NT2/D1 (cell line): ENCODE measurements at regions not wholly inside any gene's neighbourhood (a gene's known extent, or its start where the extent isn't known, plus 50 kb on each side); places are given as distances from the start of the nearest gene placed in this dataset.

Experiments
- YY1 ChIP-seq: IDR thresholded peaks from 2 replicates; pipeline ENCODE4 v1.6.1; 2011; ENCODE audit not compliant: insufficient read length, insufficient read depth
- ZNF274 ChIP-seq: IDR thresholded peaks from 2 replicates; pipeline ENCODE4 v1.6.1; 2011; ENCODE audit warnings: mild to moderate bottlenecking, low read depth, low read length

GRCh38 chr1:99438656-99439230 lies 174.5 kb downstream of the PLPPR4 start:
- TF ChIP-seq YY1 (no peak), ZNF274 (no peak)
